ENCODE measurements at regions not wholly inside any gene's neighbourhood (a gene's known extent, or its start where the extent isn't known, plus 50 kb on each side); places are given as distances from the start of the nearest gene placed in this dataset.

GRCh38 chr5:3043600-3043999, 292.1 kb upstream of the IRX2 start:
- TF ChIP-seq, protein P1, sequence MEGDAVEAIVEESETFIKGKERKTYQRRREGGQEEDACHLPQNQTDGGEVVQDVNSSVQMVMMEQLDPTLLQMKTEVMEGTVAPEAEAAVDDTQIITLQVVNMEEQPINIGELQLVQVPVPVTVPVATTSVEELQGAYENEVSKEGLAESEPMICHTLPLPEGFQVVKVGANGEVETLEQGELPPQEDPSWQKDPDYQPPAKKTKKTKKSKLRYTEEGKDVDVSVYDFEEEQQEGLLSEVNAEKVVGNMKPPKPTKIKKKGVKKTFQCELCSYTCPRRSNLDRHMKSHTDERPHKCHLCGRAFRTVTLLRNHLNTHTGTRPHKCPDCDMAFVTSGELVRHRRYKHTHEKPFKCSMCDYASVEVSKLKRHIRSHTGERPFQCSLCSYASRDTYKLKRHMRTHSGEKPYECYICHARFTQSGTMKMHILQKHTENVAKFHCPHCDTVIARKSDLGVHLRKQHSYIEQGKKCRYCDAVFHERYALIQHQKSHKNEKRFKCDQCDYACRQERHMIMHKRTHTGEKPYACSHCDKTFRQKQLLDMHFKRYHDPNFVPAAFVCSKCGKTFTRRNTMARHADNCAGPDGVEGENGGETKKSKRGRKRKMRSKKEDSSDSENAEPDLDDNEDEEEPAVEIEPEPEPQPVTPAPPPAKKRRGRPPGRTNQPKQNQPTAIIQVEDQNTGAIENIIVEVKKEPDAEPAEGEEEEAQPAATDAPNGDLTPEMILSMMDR (IDR thresholded peaks at IDR 0.05): no peak
- TF ChIP-seq POLR2A (IDR thresholded peaks at IDR 0.05): no peak

All from thyroid gland (tissue), 4 donors.